Breast epithelium (tissue), 4 donors: ENCODE measurements at regions not wholly inside any gene's neighbourhood (a gene's known extent, or its start where the extent isn't known, plus 50 kb on each side); places are given as distances from the start of the nearest gene placed in this dataset.

ENCODE experiments used
- DNase-seq, 2 donors: peaks; one replicate each; pipeline ENCODE4 v3.0.0-alpha.2; 2019; ENCODE audit warnings: low spot score in 2 of 2
- H3K27ac ChIP-seq, 2 donors: fragments of 200-600 bp; sonication (generic) in 1 of 2; one replicate each; pipeline ENCODE4 v1.5.1; 2016 to 2019; ENCODE audit warnings: mild to moderate bottlenecking in 1 of 2
- H3K27me3 ChIP-seq, 2 donors: fragments of 200-600 bp; sonication (generic) in 1 of 2; one replicate each; pipeline versions ENCODE4 v1.5.1 to v1.6.0; 2017 to 2019; ENCODE audit warnings: control low read depth in 1 of 2, mild to moderate bottlenecking in 1 of 2
- H3K36me3 ChIP-seq: fragments of 200-600 bp; one replicate; pipeline ENCODE4 v1.5.1; 2019
- H3K4me1 ChIP-seq, 2 donors: fragments of 200-600 bp; sonication (generic); one replicate each; pipeline ENCODE4 v1.5.1; 2016 to 2019; ENCODE audit warnings: control low read depth in 1 of 2
- H3K4me3 ChIP-seq, 3 donors: fragments of 200-600 bp; sonication (generic); 1 replicate in 2 of 3; 2 replicates in 1 of 3; pipeline ENCODE4 v1.5.1; 2016 to 2019; ENCODE audit warnings: mild to moderate bottlenecking in 3 of 3, moderate library complexity in 2 of 3
- H3K9me3 ChIP-seq, 2 donors: fragments of 200-600 bp; sonication (generic) in 1 of 2; one replicate each; pipeline ENCODE4 v1.5.1; 2016 to 2019; ENCODE audit warnings: control low read depth in 1 of 2
- CTCF ChIP-seq, 3 donors: fragments of 450-650 bp; IDR thresholded peaks; one replicate each; pipeline ENCODE4 v1.5.1; 2016 to 2017; ENCODE audit warnings: antibody characterized with exemption in 3 of 3, mild to moderate bottlenecking in 3 of 3, moderate library complexity in 3 of 3
- POLR2A ChIP-seq: fragments of 450-650 bp; IDR thresholded peaks from one replicate; pipeline ENCODE4 v1.6.1; 2016; ENCODE audit warnings: antibody characterized with exemption, mild to moderate bottlenecking, moderate library complexity
- POLR2AphosphoS5 ChIP-seq, 3 donors: sonication (generic); formaldehyde crosslinking; IDR thresholded peaks; one replicate each; pipeline ENCODE4 v1.6.1; 2017; ENCODE audit warnings: antibody characterized with exemption in 3 of 3
- intact Hi-C: fragments of 100-400 bp; cut with DNase I; formaldehyde crosslinking; loops from one replicate; pipeline ENCODE4 v1.15.1; 2023; ENCODE audit warnings: low total_unique reads

DNA sequence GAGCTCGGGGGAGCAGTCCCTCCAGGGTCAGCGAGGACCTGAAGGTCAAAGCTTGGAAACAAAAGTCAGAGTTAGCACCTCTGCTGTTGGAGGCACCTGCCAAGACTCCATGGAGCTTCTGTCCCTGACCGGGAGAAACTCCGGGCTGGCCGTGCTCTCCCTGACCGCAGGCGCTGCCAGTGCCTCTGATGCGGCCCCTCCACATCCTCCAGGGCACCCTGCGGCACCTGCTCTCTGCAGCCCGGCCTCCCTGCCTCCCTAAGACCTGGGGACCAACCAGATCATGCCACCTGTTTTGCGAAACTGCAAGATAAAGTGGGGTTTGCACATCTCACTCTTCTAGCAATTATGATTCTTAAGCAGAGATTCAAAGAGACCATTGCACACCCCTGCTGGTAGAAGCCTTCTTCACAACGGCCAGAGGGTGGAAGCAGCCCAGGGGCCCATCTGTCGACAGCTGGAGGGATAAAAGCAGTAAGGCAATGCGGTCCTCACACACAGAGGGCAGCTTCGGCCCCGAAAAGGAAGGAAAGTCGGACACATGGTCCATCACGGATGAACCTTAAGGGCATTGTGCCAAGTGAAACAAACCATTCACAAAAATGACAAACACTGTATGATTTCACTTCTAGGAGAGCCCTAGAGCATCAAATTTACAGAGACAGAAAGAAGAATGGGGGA is 477.1 kb downstream of the BRD1 start:
- intact Hi-C loops: no loop called here
- TF ChIP-seq POLR2A (no peak), CTCF (IDR thresholded peaks at IDR 0.05) (no peak), POLR2AphosphoS5 (IDR thresholded peaks at IDR 0.05) (no peak)
- peak in 1 of 2 donors; percentile 27 for DNase-seq
- H3K27me3 ChIP-seq: peaks cover 0 to 61% of the 10 kb centered on the region in 2 donors
- no peaks in the 10 kb centered on the region for H3K9me3 ChIP-seq
- no peak overlapping the region for H3K27ac ChIP-seq
- no peaks in the 10 kb centered on the region for H3K4me1 ChIP-seq
- H3K36me3 ChIP-seq: no peaks in the 10 kb centered on the region
- no peak overlapping the region for H3K4me3 ChIP-seq

DNA sequence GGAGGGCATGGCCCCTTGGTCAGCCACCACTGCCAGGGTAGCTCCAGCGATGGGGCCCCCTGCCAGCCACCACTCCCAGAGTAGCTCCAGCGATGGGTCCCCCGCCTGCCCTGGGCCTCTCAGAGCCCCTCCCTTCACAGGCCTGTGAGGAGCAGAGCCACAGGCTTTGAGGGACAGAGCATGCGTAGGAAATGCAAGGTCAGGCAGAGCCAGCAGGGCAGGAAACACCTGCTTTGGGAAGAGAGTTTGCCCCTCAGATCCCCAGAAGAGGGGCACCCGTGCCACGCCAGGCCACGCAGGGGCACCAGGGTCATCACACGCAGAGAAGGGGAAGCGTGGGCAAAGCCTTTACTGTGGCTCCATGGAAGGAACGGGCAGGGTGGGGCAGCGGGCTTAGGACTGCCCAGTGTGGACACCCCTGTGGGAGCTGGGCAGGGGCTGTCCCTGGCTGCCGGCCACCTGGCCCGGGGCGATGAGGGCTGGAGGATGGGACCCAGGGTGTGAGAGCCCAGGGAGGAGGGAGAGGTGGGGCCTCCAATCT is 477.8 kb downstream of the BRD1 start:
- intact Hi-C loops: no loop called here
- peaks cover 0 to 54% of the 10 kb centered on the region in 2 donors for H3K27me3 ChIP-seq
- no peak overlapping the region for H3K4me3 ChIP-seq
- H3K4me1 ChIP-seq: no peaks in the 10 kb centered on the region
- no peak overlapping the region for H3K27ac ChIP-seq
- no peaks in the 10 kb centered on the region for H3K36me3 ChIP-seq
- H3K9me3 ChIP-seq: no peaks in the 10 kb centered on the region
- peak in 1 of 2 donors; percentile 46 for DNase-seq
- TF ChIP-seq CTCF (IDR thresholded peaks at IDR 0.05): no peak
- TF ChIP-seq POLR2AphosphoS5 (IDR thresholded peaks at IDR 0.05): no peak
- TF ChIP-seq POLR2A: no peak

- no peak overlapping the region for H3K4me3 ChIP-seq
- H3K27me3 ChIP-seq: peaks cover 0 to 48% of the 10 kb centered on the region in 2 donors
- intact Hi-C loops: no loop called here
- no peak overlapping the region for H3K27ac ChIP-seq
- DNase-seq: peak in 1 of 2 donors; percentile 45
- H3K9me3 ChIP-seq: no peaks in the 10 kb centered on the region
- no peak for TF ChIP-seq POLR2A
- no peak for TF ChIP-seq POLR2AphosphoS5 (IDR thresholded peaks at IDR 0.05)
- no peak for TF ChIP-seq CTCF (IDR thresholded peaks at IDR 0.05)
- H3K36me3 ChIP-seq: no peaks in the 10 kb centered on the region
- no peaks in the 10 kb centered on the region for H3K4me1 ChIP-seq
Observed at GRCh38 chr22:49349181-49349835, 478.4 kb downstream of the BRD1 start.

DNA sequence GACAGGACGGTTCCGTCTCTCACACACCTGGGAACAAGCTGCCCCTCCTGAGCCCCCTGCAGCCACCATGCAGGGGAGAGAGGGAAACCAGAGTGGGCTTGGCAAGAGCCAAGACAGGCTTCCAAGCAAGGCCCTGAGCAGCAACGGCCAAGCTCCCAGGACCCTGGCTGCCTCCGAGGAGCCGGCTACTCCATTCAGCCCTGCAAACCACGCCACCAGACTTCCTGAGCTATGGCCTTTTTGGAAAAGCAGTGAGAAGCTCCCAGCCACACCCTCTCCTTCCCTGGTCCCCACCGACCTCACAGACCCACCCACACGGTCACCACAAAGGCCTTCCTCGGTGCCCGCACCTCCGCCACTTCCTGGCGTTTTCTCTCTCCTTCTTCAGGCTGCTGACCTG is 479.0 kb downstream of the BRD1 start:
- Histone ChIP-seq H3K4me1 (no peaks in the 10 kb centered on the region), H3K27ac (no peak overlapping the region), H3K9me3 (no peaks in the 10 kb centered on the region), H3K4me3 (no peak overlapping the region), H3K36me3 (no peaks in the 10 kb centered on the region), H3K27me3 (peaks cover 0 to 49% of the 10 kb centered on the region in 2 donors)
- DNase-seq: peak in 1 of 2 donors; percentile 37
- TF ChIP-seq POLR2A: no peak
- no peak for TF ChIP-seq POLR2AphosphoS5 (IDR thresholded peaks at IDR 0.05)
- no peak for TF ChIP-seq CTCF (IDR thresholded peaks at IDR 0.05)
- intact Hi-C loops: no loop called here

- no peak for TF ChIP-seq POLR2AphosphoS5 (IDR thresholded peaks at IDR 0.05)
- TF ChIP-seq CTCF (IDR thresholded peaks at IDR 0.05): no peak
- no peak for TF ChIP-seq POLR2A
- no peaks in the 10 kb centered on the region for H3K36me3 ChIP-seq
- H3K27me3 ChIP-seq: peaks cover 0 to 46% of the 10 kb centered on the region in 2 donors
- intact Hi-C loops: no loop called here
- no peaks in the 10 kb centered on the region for H3K4me1 ChIP-seq
- H3K27ac ChIP-seq: no peak overlapping the region
- H3K4me3 ChIP-seq: no peak overlapping the region
- peak in 1 of 2 donors; percentile 43 for DNase-seq
- H3K9me3 ChIP-seq: no peaks in the 10 kb centered on the region
Observed at GRCh38 chr22:49347376-49347775, 480.3 kb downstream of the BRD1 start.
